ENCODE measurements at regions not wholly inside any gene's neighbourhood (a gene's known extent, or its start where the extent isn't known, plus 50 kb on each side); places are given as distances from the start of the nearest gene placed in this dataset.

DNA sequence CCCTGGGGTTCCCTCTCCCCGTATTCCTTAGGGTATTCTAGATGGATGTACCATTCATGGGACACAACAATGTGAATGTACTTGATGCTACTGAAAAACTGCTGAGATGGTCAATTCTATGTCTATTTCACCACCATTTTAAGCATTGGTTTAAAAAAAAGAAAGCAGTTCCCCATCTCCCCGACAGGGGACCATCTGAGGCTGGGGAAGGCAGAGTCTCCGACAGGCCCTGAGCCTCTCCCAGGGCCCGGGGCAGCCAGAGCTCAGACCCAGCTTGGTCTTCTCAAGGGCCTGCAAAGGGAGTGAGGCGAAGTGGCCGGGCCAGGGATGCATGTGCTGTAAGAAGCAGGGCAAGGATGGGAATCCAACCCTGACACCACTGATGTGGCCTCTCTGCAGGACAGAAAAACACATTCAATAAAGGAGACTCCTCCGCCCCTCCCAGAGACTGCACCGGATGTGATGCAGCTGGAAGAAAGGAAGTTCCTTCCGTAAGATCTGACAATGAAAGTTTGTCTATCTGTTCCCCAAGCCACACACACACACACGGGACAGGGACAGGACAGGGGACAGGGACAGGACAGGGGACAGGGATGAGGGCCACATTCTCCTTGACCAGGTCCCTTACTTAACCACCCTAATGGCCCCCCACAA is 234.1 kb downstream of the BCL11B start:
- DNase-seq (ENCODE audit: low spot score) = no peak

GRCh38 chr14:99038431-99038820 is 233.6 kb downstream of the BCL11B start:
- no peak for DNase-seq (ENCODE audit: low spot score)

DNA sequence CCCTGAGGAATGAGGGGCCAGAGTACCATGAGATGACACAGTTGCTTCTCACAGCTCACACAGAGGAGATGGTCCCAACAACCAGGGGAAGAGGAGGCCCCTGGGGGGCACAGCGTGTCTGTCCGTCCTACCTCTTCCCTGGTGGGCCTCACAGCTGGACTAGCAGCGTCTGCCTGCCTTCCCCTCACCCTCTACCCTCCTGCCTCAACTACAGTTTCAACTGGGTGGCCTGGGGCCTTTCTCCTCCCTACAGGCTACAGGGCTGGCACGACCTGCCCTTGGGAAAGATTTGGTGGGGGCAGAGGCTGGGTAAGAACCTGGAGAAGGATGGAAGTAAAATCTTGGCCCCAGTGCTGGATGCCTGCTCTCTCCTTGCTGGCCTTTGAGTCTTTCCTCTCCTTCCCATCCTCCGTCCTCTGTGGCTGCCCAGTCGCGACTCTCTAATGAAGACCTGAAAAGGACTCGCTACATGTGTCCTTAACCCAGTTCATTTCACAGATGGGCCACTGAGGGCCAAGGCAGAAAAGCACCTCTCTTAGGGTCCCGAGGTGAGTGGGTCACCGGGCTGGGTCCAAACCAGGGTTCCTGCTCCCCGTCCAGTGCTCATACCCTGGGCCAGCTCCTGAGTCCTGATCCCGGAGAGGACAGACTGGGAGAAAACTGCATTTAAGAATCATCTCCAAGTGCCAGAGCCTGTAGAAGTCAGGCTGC is 232.5 kb downstream of the BCL11B start:
- no peak for DNase-seq (ENCODE audit: low spot score)

GRCh38 chr14:99040052-99040451 is 231.9 kb downstream of the BCL11B start:
- DNase-seq (ENCODE audit: low spot score) = no peak

DNA sequence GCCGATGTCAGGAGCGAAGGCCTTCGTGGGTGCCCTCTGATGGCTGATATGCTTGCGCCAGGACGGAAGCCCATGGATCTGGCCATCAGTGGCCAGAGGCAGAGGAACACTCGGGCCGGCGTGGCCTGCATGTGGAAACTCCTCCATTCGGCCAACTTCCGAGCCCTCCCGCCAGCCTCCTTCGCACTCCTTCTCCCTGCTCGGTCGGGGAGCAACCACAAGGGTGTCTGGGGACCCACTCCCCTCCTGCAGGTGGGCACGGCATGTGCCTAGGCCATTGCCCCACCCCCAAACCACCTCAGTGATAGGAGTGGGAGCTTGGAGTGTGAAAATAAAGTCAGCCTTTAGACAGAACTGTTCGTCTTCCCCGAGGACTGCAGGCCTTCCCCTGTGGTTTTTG is 231.3 kb downstream of the BCL11B start:
- DNase-seq (ENCODE audit: low spot score) = no peak

DNA sequence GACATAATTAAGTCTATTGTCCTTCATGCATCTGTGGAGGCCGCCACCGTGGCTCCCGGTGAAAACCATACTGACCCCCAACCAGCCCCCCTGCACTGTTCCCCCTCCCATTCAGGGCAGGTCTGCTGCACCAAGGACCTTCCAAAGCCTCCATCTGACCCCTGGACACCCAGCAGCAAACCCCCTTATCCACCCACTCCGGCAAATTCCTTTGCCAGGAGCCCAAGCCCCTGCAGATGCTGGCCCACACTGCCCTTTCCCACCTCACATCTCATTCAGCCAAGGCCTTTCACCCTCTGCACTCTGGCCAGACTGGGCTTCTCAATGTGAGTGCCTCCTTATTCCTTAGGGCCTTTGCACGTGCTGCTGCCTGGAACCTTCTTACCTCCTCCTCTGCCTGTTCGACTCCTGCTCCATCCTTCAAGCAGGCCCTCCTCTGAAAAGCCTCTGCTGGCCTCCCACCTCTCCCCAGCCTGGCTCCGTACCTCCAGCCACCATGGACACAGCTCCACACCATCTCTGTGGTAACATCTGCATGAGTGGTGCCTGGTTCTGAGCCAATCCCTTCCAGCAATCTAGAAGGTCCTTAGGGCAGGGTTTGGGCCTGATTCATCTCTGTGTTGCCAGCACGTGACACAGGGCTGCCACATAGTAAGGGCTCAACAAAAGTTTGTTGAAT is 230.7 kb downstream of the BCL11B start:
- DNase-seq (ENCODE audit: low spot score) = no peak

- no peak for DNase-seq (ENCODE audit: low spot score)
Observed at GRCh38 chr14:99041820-99042174, 230.2 kb downstream of the BCL11B start.

GRCh38 chr14:99042381-99043266 is 229.4 kb downstream of the BCL11B start:
- no peak for DNase-seq (ENCODE audit: low spot score)

DNA sequence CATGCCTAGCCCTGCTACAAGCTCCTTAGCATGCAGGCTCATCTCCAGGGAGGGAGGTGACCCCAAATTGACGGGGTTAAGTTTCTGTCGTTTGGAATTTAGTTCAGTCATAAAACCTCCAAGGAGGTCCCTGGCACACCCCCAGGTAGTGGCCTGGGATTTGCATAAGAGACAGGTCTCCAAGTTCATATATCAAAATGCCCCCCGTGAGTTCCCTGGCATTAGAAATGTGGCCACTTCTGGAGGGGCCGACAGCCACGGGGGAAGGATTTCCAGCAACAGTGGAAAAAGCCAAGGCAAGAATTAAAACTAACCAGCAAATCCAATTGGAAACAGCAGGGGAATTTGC is 228.8 kb downstream of the BCL11B start:
- no peak for DNase-seq (ENCODE audit: low spot score)

DNA sequence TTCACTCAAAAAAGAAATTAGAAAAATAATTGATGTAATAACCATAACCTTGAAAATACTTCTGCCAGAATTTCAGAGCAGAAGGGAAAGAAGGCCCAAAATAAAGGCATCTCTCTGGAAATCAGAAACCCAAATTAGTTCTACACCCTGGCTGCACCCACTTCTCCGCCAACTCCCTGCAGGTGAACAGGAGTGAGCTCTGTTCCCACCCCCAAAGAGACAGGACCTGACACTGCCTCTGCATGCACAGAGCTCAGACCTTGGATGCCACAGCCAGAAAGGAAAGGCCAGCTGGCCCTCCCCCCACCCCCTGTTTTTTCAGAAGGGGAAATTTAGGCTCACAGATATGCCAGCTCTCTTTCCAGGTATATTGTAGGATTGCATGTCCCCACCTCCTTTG is 228.2 kb downstream of the BCL11B start:
- DNase-seq (ENCODE audit: low spot score) = no peak

DNA sequence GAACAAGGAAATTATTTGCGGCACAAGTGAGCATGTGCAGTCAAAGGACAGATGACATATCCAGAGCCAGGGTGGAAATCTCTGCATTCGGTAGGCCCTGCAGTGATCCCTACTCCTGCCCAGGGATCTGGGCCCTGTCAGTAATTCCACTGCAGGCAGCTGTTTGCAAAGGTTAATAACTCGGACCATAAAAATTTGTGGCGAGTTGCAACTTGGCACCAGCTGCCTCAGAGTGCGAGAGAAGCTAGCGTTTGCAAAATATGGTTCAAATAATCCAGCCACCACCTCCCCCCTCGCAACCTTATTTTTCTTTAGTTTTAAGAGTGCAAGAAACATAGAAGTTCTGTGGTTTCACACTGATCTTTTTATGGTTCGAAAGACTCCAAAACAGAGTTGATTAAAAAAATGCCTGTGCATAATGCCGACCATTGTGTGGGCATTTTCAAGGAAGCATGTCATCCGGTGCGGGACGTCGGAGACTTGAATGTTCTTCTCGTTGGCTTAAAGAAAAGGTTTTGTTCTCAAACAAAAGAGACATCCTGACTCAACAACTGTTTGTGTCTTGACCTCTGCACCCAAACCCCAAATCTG is 224.5 kb downstream of the BCL11B start:
- DNase-seq (ENCODE audit: low spot score) = no peak

DNA sequence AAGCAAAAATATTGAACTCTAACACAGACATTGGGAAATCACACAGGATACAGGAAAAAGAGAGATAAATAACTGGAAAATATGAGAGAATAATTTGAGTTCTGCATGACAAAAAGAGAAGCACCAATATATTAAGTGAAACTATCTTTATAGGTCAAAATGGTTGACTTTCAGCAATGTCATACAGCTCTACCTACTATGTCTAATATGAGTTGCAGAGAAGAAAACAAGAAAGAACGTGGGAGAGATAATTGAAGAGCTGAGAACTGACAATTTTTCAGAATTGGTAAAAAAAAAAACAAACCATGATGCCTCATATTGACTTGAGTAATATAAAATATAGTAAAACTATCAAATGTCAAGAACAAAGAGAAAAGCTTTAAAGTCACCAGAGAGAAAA is 221.7 kb downstream of the BCL11B start:
- no peak for DNase-seq (ENCODE audit: low spot score)

DNA sequence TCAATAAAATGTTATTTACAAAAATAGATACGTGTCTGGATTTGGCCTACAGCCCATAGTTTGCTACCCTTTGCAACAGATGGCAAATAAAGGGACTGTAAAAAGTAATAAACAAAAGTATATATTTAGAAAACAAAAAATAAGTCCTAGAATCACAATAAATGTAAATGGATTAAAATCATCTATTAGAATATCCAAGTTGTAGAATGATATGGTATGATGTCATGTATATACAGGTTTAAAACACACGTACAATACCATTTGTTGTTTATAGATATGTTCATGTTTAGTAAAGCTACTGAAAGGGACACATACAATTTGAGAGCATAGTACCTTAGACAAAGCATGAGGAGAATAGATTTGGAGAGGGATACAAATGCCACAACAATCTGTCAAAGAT is 219.5 kb downstream of the BCL11B start:
- DNase-seq (ENCODE audit: low spot score) = no peak

DNA sequence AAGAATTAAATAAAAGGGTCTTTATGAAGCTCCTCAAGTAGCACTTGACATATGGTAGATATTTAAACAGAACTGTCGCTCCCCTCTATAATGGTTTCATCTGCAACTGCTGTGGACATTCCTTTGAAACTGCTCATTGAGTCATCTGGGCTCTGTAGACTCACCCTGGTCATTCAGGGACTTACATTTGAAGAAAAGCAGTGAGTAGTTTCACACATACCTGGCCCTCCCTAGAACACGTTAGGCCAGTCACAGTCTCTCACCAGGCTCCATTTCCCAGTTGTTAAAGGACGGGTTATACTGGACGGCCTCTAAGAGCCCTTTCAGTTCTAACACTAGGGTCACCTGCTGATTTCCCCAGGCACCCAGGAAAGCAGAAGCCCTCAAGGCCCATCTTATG is 217.0 kb downstream of the BCL11B start:
- DNase-seq (ENCODE audit: low spot score) = no peak

GRCh38 chr14:99055816-99056215 is 216.2 kb downstream of the BCL11B start:
- DNase-seq (ENCODE audit: low spot score) = no peak

DNA sequence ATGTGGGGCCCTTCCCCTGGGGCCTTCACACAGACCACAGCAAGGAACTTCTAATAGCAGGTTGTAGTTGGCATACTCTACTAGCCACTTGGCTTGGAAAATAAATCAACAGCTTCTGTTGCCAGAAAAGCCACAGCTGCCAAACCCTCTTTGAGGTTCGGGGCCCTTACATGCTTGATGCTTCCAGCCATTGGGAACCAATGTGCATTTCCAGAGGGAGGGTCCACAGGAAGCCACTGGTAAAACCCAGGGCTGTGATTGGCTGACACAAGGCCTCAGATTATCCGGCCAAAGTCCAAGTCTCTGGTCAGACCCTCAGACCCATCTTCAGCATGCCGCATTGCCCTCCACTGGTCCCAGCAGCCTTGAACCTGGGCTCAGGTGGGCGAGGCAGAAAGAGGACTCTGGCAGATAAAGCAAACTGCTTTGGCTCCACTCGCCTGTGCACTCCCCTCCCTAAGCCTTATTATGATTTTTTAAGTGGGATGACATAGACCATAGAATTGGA is 214.4 kb downstream of the BCL11B start:
- no peak for DNase-seq (ENCODE audit: low spot score)

DNA sequence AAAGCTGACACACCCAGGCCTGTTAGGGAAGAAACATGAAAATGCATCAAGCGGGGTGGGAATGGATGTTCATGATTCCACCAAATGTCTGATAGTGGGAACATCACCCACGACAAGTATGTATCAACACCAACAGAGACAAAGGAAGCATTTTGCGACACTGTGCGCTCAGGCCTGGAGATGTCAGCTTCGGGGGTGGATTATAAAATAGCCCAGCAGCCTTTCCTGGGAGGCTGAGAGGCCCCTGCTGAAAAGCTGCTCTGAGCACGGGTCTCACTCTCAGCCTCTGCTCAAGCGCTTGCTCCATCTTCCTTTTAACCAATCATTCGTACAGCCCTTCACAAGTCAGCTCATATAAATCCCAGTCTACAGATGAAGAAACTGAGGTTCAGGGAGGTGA is 213.5 kb downstream of the BCL11B start:
- no peak for DNase-seq (ENCODE audit: low spot score)

GRCh38 chr14:99062216-99062615 is 209.8 kb downstream of the BCL11B start:
- no peak for DNase-seq (ENCODE audit: low spot score)

DNA sequence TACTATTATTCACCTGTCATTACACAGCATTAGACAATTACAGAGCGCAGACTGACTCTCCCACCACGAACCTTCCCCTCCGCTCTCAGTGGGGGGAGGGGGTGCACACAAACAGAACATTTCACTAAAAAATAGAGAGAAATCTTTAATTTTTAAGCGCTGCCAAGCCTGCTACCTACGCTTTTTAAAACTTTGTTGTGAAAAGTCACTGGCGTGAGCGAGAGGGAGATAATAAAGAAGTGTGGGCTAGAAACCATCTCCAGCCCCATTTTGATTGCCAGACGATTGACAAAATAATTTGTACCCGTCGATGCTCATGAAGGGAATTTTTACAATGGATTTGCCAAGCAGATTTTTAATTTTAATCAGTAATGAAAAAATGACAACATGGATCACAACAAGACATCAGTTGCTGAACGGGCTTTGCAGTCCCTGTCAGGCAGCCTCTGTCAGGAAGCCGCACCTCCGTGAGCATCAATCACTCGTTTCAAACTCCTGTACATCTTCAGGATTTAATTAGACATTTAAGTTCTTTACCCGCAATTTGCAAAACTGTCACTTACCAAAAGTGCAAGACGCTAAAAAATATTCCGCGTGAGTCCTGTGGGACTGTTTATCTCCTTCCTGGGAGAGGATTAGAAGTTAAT is 209.1 kb downstream of the BCL11B start:
- DNase-seq (ENCODE audit: low spot score) = no peak

DNA sequence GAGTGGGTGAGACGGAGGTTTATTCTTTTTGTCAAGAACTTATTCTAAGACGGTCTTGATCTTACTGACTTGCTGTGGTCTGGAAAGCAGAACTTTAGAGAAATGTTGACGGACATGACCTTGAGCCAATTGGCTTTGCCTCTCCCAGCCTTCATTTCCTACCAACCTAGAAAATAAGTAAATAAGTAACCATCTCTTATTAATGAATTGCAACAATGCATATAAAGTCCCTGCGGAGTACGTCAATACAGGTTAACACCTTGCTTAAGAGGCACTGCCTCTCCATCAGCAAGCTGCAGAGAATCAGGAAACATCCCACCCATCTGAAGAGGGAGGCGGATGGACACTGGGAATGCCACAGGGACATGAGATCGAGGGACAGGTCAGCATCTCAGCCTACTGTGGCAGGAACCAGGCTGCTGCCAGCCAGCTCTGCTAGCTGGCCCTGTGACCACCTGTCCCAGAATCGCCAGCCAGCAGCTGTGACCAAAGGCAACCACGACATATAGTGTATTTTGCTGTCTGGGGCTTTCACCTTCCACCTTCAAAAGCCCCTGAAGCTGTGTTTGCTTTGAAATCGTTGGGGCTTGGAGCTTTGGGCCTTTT is 208.3 kb downstream of the BCL11B start:
- DNase-seq (ENCODE audit: low spot score) = no peak

Measured in HuH-7 (cell line).